Mesenchymal stem cell (in vitro differentiated cells and primary cell): ENCODE measurements at regions not wholly inside any gene's neighbourhood (a gene's known extent, or its start where the extent isn't known, plus 50 kb on each side); places are given as distances from the start of the nearest gene placed in this dataset.

ENCODE experiments used
- DNase-seq: peaks from one replicate; pipeline ENCODE4 v3.0.0-alpha.2; 2013
- H2AFZ ChIP-seq: one replicate; pipeline ENCODE4 v1.6.1; 2013; ENCODE audit warnings: low read depth, mild to moderate bottlenecking, control low read depth, inconsistent platforms, low read length, moderate library complexity
- H2AK5ac ChIP-seq: 2 replicates; pipeline ENCODE4 v1.6.1; 2013; ENCODE audit warnings: low read length, moderate library complexity, mild to moderate bottlenecking, inconsistent platforms; ENCODE audit not compliant: severe bottlenecking
- H2BK120ac ChIP-seq: one replicate; pipeline ENCODE4 v1.6.1; 2013; ENCODE audit warnings: low read depth, mild to moderate bottlenecking, inconsistent platforms, low read length, moderate library complexity
- H2BK12ac ChIP-seq, 2 experiments: one replicate each; pipeline ENCODE4 v1.6.1; 2013; ENCODE audit warnings: inconsistent platforms in 2 of 2, low read length in 2 of 2, mild to moderate bottlenecking in 2 of 2, moderate library complexity in 2 of 2, control low read depth in 1 of 2
- H2BK15ac ChIP-seq: one replicate; pipeline ENCODE4 v1.6.1; 2013; ENCODE audit warnings: mild to moderate bottlenecking, low read depth, inconsistent platforms; ENCODE audit not compliant: poor library complexity, severe bottlenecking
- H2BK5ac ChIP-seq: 2 replicates; pipeline ENCODE4 v1.6.1; 2013; ENCODE audit warnings: low read depth, mild to moderate bottlenecking, low read length, control low read depth, inconsistent platforms; ENCODE audit not compliant: poor library complexity, severe bottlenecking
- H3K14ac ChIP-seq, 2 experiments: one replicate each; pipeline ENCODE4 v1.6.1; 2013; ENCODE audit warnings: inconsistent platforms in 2 of 2, low read length in 2 of 2, control low read depth in 1 of 2, mild to moderate bottlenecking in 1 of 2, moderate library complexity in 1 of 2
- H3K18ac ChIP-seq, 2 experiments: one replicate each; pipeline ENCODE4 v1.6.1; 2013; ENCODE audit warnings: inconsistent platforms in 2 of 2, low read length in 2 of 2, control low read depth in 1 of 2, low read depth in 1 of 2, mild to moderate bottlenecking in 1 of 2
- H3K23ac ChIP-seq, 2 experiments: one replicate each; pipeline ENCODE4 v1.6.1; 2013; ENCODE audit warnings: inconsistent platforms in 2 of 2, low read length in 2 of 2, mild to moderate bottlenecking in 2 of 2, moderate library complexity in 2 of 2, control low read depth in 1 of 2
- H3K27ac ChIP-seq: 2 replicates; pipeline ENCODE4 v1.5.1; 2013; ENCODE audit warnings: mild to moderate bottlenecking, moderate library complexity, low read length, control low read depth, inconsistent platforms; ENCODE audit not compliant: poor library complexity, severe bottlenecking
- H3K27me3 ChIP-seq, 2 experiments: 2 replicates each; pipeline versions ENCODE4 v1.6.1 to v1.7.0; 2013; ENCODE audit warnings: low read length in 2 of 2, mild to moderate bottlenecking in 2 of 2, moderate library complexity in 2 of 2, control low read depth in 1 of 2, inconsistent platforms in 1 of 2; ENCODE audit not compliant: control insufficient read depth in 1 of 2, insufficient read depth in 1 of 2
- H3K36me3 ChIP-seq, 2 experiments: 2 replicates each; pipeline versions ENCODE4 v1.6.1 to v1.7.0; 2013; ENCODE audit warnings: low read length in 2 of 2, control low read depth in 1 of 2, inconsistent platforms in 1 of 2, low read depth in 1 of 2, mild to moderate bottlenecking in 1 of 2; ENCODE audit not compliant: insufficient read depth in 2 of 2, control insufficient read depth in 1 of 2
- H3K4ac ChIP-seq, 2 experiments: one replicate each; pipeline ENCODE4 v1.6.1; 2013; ENCODE audit warnings: inconsistent platforms in 2 of 2, low read length in 2 of 2, mild to moderate bottlenecking in 2 of 2, moderate library complexity in 2 of 2, control low read depth in 1 of 2, low read depth in 1 of 2
- H3K4me1 ChIP-seq: 2 replicates; pipeline ENCODE4 v1.6.1; 2013; ENCODE audit warnings: low read depth, low read length, control low read depth; ENCODE audit not compliant: control insufficient read depth, insufficient read depth
- H3K4me2 ChIP-seq: 2 replicates; pipeline ENCODE4 v1.6.1; 2013; ENCODE audit warnings: low read length, mild to moderate bottlenecking, inconsistent platforms; ENCODE audit not compliant: poor library complexity, severe bottlenecking
- H3K4me3 ChIP-seq, 2 experiments: 2 replicates each; pipeline versions ENCODE4 v1.5.1 to v1.7.0; 2013; ENCODE audit warnings: low read length in 2 of 2, mild to moderate bottlenecking in 2 of 2, control low read depth in 1 of 2, low read depth in 1 of 2; ENCODE audit not compliant: insufficient read depth in 1 of 2
- H3K79me1 ChIP-seq: replicated peaks from 2 replicates; pipeline ENCODE4 v1.6.1; 2013; ENCODE audit warnings: mild to moderate bottlenecking, control low read depth, low read length, inconsistent platforms; ENCODE audit not compliant: poor library complexity, severe bottlenecking
- H3K9ac ChIP-seq: 2 replicates; pipeline ENCODE4 v1.7.0; 2013; ENCODE audit warnings: mild to moderate bottlenecking, low read length, moderate library complexity
- H3K9me3 ChIP-seq: 2 replicates; pipeline ENCODE4 v1.7.0; 2013; ENCODE audit warnings: mild to moderate bottlenecking, low read length; ENCODE audit not compliant: control insufficient read depth
- H4K8ac ChIP-seq: one replicate; pipeline ENCODE4 v1.6.1; 2013; ENCODE audit warnings: inconsistent platforms, mild to moderate bottlenecking, low read length, moderate library complexity
- H4K91ac ChIP-seq: one replicate; pipeline ENCODE4 v1.6.1; 2013; ENCODE audit warnings: mild to moderate bottlenecking, low read length, inconsistent platforms
- WGBS: methylation state at CpG from one replicate; pipeline ENCODE4 v1.1.7; 2013; ENCODE audit warnings: mixed read lengths; 5-methylcytosine and 5-hydroxymethylcytosine counted together

DNA sequence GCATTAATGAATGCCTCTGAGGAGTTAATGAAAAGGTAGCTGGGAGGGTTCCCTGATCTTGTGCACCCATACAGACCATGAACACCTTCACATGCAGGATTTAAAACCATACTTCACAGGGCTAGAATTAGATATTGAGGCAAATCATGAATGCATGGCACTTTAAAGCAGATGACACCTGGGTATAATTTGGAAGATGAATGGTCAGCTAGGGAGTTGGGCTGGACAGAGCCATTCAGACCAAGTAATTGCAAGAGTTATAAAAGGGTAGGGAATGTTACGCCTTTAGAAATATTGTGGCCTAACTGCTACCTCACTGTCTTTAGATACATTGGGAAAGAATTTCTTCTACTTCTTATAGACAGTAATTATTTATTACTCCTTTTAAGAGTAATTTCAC, 89.1 kb upstream of the ZNF827 start:
- H2AFZ ChIP-seq = no peak overlapping the region
- no peak overlapping the region for H3K23ac ChIP-seq
- no peaks in the 10 kb centered on the region for H3K79me1 ChIP-seq
- H3K4me3 ChIP-seq = no peak overlapping the region
- WGBS = no CpG with 5 or more reads among the region's 1 CpG
- H4K91ac ChIP-seq = no peak overlapping the region
- no peak overlapping the region for H3K4ac ChIP-seq
- no peaks in the 10 kb centered on the region for H3K9me3 ChIP-seq
- no peak overlapping the region for H3K14ac ChIP-seq
- no peak overlapping the region for H2BK5ac ChIP-seq
- no peak overlapping the region for H3K27ac ChIP-seq
- H3K27me3 ChIP-seq = no peaks in the 10 kb centered on the region
- no peak overlapping the region for H2BK15ac ChIP-seq
- no peak overlapping the region for H2BK120ac ChIP-seq
- no peak overlapping the region for H3K4me2 ChIP-seq
- no peak overlapping the region for H3K18ac ChIP-seq
- DNase-seq = no peak
- H3K4me1 ChIP-seq = no peaks in the 10 kb centered on the region
- no peaks in the 10 kb centered on the region for H3K36me3 ChIP-seq
- H4K8ac ChIP-seq = no peak overlapping the region
- no peak overlapping the region for H3K9ac ChIP-seq
- no peak overlapping the region for H2BK12ac ChIP-seq
- no peak overlapping the region for H2AK5ac ChIP-seq

DNA sequence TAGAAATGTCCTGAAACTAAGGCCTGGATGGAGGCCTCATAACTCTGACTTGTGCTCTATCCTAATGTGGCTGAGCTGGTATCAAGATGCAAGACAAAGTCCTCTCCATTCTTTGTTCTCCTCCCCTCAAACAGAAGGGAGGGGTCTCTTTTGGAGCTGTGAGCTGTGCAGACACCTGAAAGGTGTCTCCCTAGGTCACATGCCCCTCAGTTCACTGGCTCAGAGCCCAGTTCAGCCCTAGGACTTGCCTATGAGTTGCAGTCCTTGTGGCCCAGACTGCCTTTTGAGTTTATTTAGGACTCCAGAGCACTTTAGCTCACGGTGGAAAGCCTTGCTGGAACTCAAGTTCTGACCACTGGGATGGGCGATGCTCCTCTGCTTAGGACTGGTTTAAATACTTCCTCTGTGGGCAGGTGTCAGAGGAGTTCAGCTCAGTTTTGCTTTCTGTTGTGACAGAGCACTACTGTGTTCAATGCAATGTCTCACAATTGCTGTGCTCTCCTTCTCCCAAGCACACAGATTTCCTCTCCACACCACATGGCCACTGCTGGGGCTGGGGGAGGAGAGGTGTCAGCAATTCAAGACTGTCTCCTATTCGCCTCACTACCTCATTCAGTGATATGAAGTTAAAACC, 84.8 kb upstream of the ZNF827 start:
- Histone ChIP-seq H2AFZ (no peak overlapping the region), H3K9ac (no peak overlapping the region), H4K8ac (no peak overlapping the region), H3K27me3 (no peaks in the 10 kb centered on the region), H3K4ac (no peak overlapping the region), H3K27ac (no peak overlapping the region), H3K14ac (no peak overlapping the region), H3K4me1 (no peaks in the 10 kb centered on the region), H2BK5ac (no peak overlapping the region), H3K79me1 (no peaks in the 10 kb centered on the region), H2AK5ac (no peak overlapping the region), H3K9me3 (no peaks in the 10 kb centered on the region), H4K91ac (peak overlapping the region; percentile 62), H3K4me2 (no peak overlapping the region), H2BK15ac (no peak overlapping the region), H3K4me3 (no peak overlapping the region), H3K18ac (no peak overlapping the region), H2BK120ac (no peak overlapping the region), H2BK12ac (no peak overlapping the region), H3K23ac (no peak overlapping the region), H3K36me3 (no peaks in the 10 kb centered on the region)
- WGBS = 74% methylated on average over 2 of the region's 3 CpGs
- no peak for DNase-seq

DNA sequence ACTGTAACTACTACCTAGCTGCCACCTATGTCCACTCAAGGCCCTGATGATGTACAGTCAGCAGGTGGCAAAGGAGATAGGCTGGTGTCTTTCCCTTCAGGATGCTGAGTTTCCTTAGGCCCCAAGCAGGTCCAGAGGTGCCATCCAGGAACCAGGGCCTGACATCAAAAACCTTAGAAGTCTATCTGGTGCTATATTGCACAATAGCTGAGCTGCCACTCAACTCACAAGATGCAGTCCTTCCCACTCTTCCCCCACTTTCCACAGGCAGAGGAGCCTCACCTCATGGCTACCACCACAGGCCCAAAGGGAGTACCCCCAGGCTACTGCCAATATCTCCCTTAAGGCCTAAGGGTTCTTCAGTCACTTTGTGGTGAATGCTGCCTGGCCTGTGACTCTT, 83.9 kb upstream of the ZNF827 start:
- Histone ChIP-seq H3K79me1 (no peaks in the 10 kb centered on the region), H4K8ac (no peak overlapping the region), H3K4ac (no peak overlapping the region), H2AK5ac (no peak overlapping the region), H2BK12ac (no peak overlapping the region), H3K27me3 (no peaks in the 10 kb centered on the region), H3K36me3 (no peaks in the 10 kb centered on the region), H3K27ac (no peak overlapping the region), H2BK120ac (no peak overlapping the region), H2BK15ac (no peak overlapping the region), H2AFZ (no peak overlapping the region), H3K14ac (no peak overlapping the region), H4K91ac (no peak overlapping the region), H3K4me1 (no peaks in the 10 kb centered on the region), H3K4me2 (no peak overlapping the region), H3K23ac (no peak overlapping the region), H3K18ac (no peak overlapping the region), H2BK5ac (no peak overlapping the region), H3K9me3 (no peaks in the 10 kb centered on the region), H3K4me3 (no peak overlapping the region), H3K9ac (no peak overlapping the region)
- no peak for DNase-seq

DNA sequence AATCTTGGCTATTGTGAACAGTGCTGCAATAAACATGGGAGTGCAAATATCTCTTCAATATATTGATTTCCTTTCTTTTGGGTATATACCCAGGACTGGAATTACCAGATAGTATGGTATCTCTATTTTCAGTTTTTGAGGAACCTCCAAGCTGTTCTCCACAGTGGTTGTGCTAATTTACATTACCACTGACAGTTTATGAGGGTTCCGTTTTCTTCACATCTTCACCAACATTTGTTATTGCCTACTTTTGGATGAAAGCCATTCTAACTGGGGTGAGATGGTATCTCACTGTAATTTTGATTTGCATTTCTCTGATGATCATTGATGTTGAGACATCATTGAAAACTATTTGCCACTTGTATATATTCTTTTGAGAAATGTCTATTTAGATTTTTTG, 79.6 kb upstream of the ZNF827 start:
- no peaks in the 10 kb centered on the region for H3K36me3 ChIP-seq

More for the DNA sequence above, 79.6 kb upstream of the ZNF827 start:
- Histone ChIP-seq H3K4me3 (no peak overlapping the region), H3K27ac (no peak overlapping the region), H4K91ac (no peak overlapping the region), H3K14ac (no peak overlapping the region), H3K27me3 (no peaks in the 10 kb centered on the region), H2BK12ac (no peak overlapping the region), H3K18ac (no peak overlapping the region), H2BK5ac (no peak overlapping the region), H3K4me2 (no peak overlapping the region), H2AK5ac (no peak overlapping the region), H3K4ac (no peak overlapping the region), H3K9ac (no peak overlapping the region), H3K9me3 (no peaks in the 10 kb centered on the region), H2BK15ac (no peak overlapping the region), H3K4me1 (no peaks in the 10 kb centered on the region), H3K79me1 (no peaks in the 10 kb centered on the region), H2AFZ (no peak overlapping the region), H2BK120ac (no peak overlapping the region), H4K8ac (no peak overlapping the region), H3K23ac (no peak overlapping the region)
- no peak for DNase-seq
- WGBS = no CpG with 5 or more reads among the region's 1 CpG
